ENCODE measurements at regions not wholly inside any gene's neighbourhood (a gene's known extent, or its start where the extent isn't known, plus 50 kb on each side); places are given as distances from the start of the nearest gene placed in this dataset.
"Not testable (repeated sequence)": the region's sequence is repeated elsewhere in the genome, so short reads cannot be mapped to it uniquely, and the experiment has no call there.

DNA sequence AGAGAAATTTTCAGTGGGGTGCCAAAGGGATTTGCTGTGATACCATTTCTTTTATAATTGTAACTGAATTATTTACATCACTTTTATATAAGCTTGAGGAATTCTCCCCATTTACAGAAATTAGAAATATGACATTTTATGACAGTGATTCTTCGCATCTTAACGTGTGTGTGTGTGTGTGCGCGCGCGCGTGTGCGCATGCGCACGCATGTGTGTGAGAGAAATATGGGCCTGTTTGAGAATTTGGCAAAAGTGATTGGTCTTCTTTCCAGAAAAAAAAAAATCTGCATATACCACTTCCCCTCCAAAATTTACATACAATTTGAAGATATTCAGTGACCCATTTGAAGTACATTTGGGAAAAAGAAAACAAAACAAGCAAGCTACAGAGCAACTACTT lies 190.7 kb upstream of the PDE4D start:
- no peak for DNase-seq (ENCODE audit: low read depth, low spot score)

DNA sequence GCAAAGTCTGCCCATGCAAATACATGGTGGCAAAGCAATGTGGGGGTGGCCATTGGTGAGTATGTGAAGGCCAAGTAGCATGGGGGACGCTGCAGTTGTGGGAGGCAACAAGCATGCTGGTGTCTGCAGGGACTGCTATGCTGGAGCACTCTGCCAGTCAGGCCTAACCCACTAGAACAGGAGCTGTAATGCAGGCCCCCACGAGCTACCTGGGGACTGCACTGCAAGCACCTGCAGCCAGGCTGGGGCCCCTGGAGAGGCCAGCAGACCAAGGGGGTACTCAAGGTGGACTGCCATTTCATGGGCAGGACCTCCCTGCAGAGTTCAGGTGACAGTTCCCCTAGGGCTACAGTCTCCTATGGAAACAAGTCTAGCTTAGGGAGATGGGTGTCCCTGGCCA lies 183.8 kb upstream of the PDE4D start:
- no peak for DNase-seq (ENCODE audit: low read depth, low spot score)

DNA sequence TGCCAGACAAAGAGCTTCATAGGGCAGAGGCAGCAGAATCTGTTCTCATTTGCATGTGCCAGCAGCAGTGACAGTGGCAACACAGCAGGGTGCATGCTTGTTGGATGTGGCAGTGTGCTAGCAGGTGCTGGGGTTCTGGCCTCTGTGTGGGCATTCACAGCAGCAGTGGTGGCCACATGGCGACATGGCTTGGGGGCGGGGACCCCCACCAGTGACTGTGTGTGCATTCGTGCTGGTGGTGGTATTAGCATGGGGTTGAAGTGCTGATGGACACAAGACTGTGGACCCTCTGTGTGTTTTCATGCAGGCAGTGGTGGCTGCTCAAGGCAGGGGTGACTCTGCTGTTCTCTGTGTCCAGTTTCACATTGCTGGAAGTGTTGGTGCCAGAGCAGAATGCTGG lies 183.2 kb upstream of the PDE4D start:
- no peak for DNase-seq (ENCODE audit: low read depth, low spot score)

DNA sequence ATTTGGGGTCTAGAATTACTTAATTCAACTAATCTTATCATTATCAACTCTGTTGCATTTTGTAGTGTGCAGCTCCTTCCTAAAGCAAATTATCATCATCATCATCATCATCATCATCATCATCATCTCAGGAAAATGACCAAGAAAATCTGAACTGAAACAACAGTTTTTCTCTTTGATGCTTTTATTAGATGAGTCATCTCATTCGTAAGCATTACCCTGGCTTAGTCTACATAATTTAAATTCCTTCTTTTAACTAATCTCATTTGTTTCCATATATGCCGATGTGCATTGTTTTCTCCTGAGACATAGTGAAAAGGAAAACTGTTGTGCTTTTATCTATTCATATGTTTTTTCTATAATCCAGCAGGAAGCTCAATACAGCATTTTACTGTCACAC lies 173.0 kb upstream of the PDE4D start:
- DNase-seq (ENCODE audit: low read depth, low spot score), result peak; percentile 41

DNA sequence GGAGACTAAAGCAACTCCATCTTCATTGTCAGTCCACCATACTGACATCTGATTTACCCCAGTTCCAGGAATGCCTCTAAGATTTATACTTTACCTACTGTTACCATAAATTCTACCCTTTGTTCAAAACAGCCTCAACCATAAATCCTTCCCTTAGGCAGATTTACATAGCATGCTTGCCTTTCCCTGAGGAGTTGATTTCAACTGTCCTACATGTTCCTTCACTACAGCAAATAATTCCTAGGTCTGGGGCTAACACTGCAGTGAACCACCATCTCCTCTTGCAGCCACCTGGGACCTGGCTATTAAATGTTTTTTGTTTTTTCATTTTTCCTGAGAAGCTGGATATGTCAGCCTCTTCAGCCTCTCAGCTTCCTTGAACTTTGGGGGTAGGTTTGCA lies 166.9 kb upstream of the PDE4D start:
- DNase-seq (ENCODE audit: low read depth, low spot score), result no peak

DNA sequence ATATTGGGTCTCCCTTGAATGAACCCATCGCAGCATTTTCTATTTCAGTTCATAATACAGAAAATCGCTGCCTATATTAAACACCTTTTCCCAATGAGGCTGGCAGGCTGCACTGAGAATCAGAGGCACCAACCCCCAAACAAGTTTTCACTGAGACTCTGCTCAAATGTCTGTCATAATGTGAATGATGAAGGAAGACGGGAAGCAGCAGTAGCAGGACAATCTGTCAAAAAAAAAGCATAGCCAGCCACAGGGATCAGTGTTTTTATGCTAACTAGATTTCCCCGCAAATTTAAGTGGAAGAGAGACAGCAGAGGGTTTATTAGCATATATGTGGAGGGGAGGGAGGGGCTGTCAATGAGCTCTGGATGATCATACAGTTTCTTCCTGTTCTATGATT lies 162.7 kb upstream of the PDE4D start:
- no peak for DNase-seq (ENCODE audit: low read depth, low spot score)

DNA sequence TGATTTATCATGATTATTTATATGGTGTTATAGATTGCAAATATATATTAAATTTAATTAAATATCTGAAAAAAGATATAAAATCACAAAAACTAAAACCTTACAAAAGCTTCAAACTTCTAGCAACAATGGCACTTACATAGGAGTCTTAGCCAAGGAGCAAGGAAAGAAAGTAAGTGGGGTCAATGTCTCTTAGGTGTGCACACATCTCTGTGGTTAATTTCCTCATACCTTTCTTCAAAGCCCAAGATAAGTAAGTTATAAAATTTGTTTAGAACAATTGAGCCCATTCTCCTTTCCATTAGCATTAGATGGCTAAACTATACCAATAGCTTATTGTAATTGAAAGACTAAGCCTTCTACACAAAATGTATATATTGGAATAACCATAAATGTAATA lies 161.6 kb upstream of the PDE4D start:
- no peak for DNase-seq (ENCODE audit: low read depth, low spot score)

DNA sequence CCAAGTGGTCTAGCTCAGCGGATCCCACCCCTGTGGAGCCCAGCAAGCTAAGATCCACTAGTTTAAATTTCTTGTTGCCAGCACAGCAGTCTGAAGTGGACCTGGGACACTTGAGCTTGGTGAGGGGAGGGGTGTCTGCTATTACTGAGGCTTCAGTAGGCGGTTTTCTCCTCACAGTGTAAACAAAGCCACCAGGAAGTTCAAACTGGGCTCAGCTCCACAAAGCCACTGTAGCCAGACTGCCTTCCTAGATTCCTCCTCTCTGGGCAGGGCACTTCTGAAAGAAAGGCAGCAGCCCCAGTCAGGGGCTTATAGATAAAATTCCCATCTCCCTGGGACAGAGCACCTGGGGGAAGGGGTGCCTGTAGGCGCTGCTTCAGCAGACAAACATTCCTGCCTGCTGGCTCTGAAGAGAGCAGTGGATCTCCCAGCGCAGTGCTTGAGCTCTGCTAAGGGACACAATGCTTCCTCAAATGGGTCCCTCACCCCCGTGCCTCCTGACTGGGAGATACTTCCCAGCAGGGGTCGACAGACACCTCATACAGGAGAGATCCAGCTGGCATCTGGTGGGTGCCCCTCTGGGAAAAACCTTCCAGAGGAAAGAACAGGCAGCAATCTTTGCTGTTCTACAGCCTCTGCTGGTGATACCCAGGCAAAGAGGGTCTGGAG lies 148.6 kb upstream of the PDE4D start:
- DNase-seq (ENCODE audit: low read depth, low spot score), result not testable (repeated sequence)

DNA sequence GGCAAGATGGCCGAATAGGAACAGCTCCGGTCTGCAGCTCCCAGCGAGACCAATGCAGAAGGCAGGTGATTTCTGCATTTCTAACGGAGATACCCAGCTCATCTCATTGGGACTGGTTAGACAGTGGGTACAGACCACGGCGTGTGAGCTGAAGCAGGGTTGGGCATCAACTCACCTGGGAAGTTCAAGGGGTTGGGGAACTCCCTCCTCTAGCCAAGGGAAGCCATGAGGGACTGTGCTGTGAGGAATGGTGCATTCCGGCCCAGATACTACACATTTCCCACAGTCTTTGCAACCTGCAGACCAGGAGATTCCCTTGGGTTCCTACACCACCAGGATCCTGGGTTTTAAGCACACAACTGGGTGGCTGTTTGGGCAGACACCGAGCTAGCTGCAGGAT lies 148.0 kb upstream of the PDE4D start:
- not testable (repeated sequence) for DNase-seq (ENCODE audit: low read depth, low spot score)

DNA sequence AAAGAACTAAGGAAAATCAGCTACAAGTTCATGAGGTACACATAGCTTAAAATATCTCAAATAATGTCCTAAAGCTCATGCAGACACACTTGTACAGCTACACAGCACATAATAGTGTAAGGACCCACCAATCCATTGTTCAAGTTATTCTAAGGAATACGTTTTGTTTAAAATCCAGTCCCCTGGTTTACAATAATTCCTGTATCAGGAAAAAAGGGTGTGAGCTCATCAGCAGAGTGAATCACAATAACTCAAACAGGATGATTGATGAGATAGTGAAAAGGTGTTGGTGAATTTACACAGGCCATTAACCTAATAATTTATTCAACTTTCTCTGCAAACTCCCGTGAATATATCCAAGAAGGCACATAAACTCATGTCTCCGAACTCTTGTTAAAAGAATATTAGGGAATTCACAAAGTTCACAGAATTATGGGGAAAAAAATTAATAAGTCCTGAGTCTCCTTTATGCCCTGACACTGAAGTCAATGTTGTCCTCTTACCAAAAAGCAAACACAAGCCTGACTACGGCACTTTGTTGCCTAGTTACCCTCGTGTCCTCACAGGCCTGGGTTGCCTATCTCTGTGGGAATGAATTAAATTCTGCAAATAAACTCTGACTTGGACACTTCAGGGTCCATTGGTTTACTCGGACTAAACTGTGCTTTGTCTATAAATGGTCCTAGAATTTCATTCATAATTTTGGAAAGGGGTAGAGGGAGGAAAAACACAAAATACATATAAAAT lies 142.8 kb upstream of the PDE4D start:
- no peak for DNase-seq (ENCODE audit: low read depth, low spot score)

DNA sequence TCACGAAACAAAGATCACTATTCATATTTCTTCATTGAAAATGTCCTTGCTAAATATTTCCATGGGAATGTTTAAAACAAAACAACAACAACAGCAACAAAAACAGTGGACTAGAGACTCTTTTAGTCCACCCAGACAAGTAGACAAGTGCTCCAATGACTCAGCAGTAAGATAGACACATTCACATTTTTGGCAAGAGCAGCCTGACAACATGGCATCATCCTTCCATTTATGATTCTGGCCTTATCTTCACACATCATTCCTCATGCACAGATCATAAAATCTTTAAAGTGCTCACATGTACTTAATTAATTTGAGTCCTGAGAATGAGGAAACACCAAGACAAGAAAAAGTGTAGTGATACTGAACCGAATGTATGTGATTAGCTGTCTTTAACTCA lies 132.6 kb upstream of the PDE4D start:
- DNase-seq (ENCODE audit: low read depth, low spot score), result peak; percentile 42

DNA sequence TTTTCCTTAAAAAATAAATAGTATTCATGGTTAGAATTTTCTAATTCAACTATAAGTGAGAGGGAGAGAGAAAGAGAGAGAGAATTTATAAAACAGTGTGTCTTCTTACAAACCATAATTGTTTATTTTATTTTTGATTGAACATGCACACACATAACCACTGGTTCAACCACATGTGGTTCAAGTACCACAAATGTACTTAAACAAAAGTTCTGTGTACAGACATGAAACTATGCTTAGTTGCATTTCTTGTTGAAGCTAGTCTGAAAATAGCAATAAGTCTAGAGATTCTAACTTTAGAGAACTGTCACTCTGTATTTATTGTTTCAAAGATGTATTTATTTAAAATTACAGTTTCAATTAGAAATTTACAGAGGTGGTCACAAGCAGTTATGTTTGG lies 130.6 kb upstream of the PDE4D start:
- no peak for DNase-seq (ENCODE audit: low read depth, low spot score)

DNA sequence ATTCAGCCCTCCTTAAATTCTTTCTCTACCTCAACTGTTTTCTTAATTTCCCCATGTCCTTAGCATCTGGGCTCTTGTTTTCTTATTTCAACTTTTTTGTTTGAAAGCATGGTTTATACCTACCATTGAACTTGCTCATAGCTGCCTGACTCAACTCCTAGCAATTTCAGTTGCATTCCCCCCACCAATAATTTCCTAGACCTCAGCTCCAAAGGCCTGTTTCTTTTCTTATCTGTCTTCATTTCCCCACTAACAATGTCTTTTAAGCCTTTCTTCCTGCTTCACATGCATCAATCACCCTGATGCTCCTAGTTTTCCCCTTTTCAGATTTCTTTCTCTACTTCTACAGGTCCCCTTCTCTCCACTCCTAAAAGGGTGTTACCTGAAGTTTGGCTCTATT lies 129.7 kb upstream of the PDE4D start:
- peak; percentile 82 for DNase-seq (ENCODE audit: low read depth, low spot score)

DNA sequence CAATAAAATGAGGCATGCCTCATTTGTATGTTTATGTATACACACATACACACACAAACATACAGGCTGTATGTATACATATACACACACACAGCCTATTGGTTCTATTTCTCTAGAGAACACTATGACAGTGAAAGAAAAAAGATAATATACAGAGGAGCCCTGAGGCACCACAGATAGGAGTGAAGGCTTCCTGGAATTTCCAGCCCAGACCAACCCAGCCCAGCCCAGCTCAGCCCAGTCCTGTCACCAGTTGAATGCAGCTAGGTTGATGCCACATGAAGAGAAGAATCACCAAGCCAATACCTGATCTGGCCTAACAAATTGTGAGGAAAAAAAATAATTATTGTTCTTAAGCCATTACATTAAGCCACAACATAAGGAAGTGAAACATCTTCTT lies 126.9 kb upstream of the PDE4D start:
- no peak for DNase-seq (ENCODE audit: low read depth, low spot score)

DNA sequence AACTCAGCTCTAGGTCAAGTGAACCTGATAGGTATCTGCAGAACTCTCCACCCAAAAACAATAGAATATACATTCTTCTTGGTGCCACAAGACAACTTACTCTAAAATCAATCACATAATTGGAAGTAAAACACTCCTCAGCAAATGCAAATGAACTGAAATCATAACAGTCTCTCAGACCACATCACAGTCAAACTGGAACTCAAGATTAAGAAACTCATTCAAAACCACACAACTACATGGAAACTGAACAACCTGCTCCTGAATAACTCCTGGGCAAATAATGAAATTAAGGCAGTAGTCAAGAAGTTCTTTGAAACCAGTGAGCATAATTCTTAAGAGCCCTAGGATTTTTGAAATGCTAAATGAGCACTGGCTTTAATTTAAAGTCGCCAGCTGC lies 125.4 kb upstream of the PDE4D start:
- DNase-seq (ENCODE audit: low read depth, low spot score), result not testable (repeated sequence)

DNA sequence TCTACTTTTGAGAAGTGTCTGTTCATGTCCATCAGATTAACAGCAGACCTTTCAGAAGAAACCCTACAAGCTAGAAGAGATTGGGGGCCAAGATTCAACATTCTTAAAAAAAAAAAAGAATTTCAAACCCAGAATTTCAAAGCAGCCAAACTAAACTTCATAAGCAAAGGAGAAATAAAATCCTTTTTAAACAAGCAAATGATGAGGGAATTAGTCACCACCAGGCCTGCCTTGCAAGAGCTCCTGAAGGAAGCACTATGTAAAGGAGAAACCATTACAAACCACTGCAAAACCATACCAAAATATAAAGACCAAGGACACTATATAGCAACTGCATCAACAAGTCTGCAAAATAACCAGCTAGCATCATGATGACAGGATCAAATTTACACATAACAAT lies 124.6 kb upstream of the PDE4D start:
- no peak for DNase-seq (ENCODE audit: low read depth, low spot score)

DNA sequence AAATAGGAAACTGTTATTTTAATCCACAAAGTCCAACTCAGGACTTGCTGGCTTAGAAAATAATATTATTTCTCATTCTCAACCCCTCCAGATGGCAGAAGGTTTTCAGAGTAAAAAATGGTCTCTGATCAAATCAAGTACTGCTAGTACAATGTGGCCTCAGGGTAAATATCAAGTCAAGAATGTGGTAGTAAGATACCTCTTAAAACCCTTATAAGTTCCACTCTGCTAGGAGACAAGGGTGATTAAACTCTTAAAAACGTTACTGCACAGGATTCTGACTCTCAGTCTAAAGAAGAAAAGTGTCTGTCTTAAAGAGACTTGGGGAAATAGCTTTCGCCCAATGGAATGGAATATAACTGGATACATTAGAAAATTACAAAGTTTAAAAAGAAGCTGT lies 120.8 kb upstream of the PDE4D start:
- no peak for DNase-seq (ENCODE audit: low read depth, low spot score)

DNA sequence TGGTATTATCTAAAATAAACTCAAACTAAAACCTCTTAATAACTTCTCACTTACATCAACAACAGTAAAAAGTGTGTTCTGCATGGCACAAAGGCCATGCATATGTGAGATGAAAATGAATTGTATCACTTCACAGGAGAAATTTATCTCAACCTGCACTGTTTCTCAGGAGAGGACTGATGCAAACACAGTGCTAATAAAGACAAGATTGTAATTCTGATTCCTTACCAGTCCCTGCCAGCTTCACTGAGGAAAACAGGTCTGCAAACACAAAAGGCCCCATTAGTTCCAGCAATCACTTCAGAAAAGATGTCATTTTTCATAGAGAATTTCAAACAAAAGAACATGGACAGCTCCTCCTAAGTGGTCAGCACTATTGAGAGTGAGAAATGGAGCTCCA lies 117.3 kb upstream of the PDE4D start:
- no peak for DNase-seq (ENCODE audit: low read depth, low spot score)

DNA sequence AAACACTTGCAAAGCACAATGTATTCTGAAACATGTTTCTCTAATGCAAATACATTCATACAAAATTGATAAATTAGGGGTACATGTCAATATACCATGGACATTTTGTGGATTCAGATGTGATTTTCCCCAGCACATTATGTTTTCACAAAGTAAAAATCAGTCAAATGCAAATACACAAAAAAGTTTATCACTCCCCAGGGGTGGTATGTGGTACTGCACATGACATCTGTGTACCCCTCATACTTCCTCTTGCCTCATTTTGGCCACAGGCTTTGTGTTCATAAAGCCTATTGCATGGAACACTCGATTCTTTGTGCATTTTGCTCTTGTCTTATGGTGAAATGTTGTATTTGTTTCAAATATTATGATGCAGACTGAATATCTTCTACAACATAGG lies 116.8 kb upstream of the PDE4D start:
- DNase-seq (ENCODE audit: low read depth, low spot score), result no peak

DNA sequence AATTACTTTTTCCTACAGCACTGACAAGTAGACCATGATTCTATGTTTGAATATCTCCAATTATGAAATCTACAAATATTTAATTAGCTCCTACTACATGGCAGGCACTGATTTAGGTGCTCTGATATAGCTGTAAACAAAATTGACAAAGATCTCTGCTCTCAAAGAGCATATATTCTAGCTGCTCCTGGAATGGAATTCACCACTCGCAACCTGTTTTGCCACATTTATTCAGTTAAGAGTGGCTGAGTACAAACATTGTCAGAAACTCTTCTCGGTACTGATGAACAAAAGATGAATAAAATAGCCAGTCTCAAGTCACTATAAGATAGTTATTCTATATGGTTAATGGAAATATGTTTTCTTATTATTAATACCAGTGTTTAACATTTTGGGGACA lies 114.2 kb upstream of the PDE4D start:
- no peak for DNase-seq (ENCODE audit: low read depth, low spot score)

DNA sequence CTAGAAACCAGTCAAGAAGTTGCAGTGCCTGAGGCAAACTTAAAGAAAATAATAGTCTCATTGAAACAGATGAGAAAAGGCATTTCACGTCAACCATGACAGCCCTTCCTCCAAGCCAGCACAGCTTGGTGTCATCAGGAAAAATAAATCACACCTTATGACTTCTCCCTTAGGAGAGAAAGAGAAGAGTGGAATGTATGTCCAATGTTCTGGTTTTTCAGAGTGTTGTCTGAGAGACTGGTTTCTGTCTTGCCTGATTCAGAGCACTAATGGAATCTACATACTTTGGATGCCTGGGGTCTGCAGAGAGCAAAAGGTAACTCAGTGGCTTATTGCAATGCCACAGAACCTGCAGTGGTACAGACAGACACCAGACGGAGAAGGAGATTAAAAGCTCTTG lies 105.5 kb upstream of the PDE4D start:
- DNase-seq (ENCODE audit: low read depth, low spot score), result peak; percentile 78

DNA sequence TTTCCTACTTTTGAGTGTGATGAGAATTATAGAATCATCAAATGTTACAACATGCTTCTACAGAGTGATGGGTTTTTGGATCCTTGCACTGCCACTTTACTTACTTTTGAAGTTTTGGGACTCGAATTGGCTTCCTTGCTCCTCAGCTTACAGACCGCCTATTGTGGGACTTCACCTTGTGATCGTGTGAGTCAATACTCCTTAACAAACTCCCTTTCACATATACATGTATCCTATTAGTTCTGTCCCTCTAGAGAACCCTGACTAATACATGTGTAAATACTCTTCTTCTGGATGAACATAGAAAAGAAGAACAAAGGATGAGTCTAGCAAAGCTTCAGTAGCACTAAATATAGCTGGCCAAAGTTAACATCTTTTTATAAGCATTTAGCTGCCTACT lies 98.7 kb upstream of the PDE4D start:
- no peak for DNase-seq (ENCODE audit: low read depth, low spot score)

DNA sequence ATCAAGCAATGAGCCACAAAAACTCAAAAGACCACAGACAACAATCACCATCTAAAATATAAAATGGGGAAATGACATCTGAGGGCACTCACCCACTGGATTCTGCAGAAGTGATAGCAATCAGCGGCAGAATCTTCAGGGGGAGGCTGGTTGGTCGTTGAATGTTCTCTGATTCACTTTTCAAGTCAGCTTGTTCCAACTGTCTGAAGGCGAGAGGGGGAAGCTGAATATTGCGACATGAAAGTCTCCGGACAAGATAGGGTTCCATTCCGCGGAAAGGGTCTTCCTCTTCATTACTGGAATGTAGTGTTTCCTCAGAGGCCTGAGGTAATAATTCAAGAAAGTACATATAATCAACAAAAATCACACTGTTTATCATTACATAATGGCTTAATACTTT lies 94.9 kb upstream of the PDE4D start:
- DNase-seq (ENCODE audit: low read depth, low spot score), result no peak

DNA sequence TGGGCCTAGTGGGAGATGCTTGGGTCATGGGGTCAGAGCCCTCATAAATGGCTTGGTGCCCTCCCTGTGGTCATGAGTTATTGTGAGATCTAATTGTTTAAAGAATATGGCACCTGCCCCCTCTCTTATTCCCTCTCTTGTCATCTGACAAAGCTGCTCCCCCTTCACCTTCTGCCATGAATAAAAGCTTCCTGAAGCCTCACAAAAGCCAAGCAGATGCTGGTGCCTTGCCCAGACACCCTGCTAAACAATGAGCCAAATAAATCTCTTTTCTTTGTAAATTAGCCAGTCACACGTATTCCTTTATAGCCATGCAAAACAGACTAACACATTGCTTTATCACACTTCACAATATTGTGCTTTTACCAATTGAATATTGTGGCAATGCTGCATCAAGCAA lies 82.8 kb upstream of the PDE4D start:
- DNase-seq (ENCODE audit: low read depth, low spot score), result no peak
